ENCODE measurements at regions not wholly inside any gene's neighbourhood (a gene's known extent, or its start where the extent isn't known, plus 50 kb on each side); places are given as distances from the start of the nearest gene placed in this dataset.

GRCh38 chr4:123478859-123479345 is 82.3 kb downstream of the SPRY1 start:
- no peak for TF ChIP-seq EZH2 (IDR thresholded peaks at IDR 0.05; ENCODE audit: borderline replicate concordance, low read length)
- TF ChIP-seq, protein P1, sequence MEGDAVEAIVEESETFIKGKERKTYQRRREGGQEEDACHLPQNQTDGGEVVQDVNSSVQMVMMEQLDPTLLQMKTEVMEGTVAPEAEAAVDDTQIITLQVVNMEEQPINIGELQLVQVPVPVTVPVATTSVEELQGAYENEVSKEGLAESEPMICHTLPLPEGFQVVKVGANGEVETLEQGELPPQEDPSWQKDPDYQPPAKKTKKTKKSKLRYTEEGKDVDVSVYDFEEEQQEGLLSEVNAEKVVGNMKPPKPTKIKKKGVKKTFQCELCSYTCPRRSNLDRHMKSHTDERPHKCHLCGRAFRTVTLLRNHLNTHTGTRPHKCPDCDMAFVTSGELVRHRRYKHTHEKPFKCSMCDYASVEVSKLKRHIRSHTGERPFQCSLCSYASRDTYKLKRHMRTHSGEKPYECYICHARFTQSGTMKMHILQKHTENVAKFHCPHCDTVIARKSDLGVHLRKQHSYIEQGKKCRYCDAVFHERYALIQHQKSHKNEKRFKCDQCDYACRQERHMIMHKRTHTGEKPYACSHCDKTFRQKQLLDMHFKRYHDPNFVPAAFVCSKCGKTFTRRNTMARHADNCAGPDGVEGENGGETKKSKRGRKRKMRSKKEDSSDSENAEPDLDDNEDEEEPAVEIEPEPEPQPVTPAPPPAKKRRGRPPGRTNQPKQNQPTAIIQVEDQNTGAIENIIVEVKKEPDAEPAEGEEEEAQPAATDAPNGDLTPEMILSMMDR (IDR thresholded peaks at IDR 0.05; ENCODE audit: low read length): no peak
